ENCODE measurements at regions not wholly inside any gene's neighbourhood (a gene's known extent, or its start where the extent isn't known, plus 50 kb on each side); places are given as distances from the start of the nearest gene placed in this dataset.

DNA sequence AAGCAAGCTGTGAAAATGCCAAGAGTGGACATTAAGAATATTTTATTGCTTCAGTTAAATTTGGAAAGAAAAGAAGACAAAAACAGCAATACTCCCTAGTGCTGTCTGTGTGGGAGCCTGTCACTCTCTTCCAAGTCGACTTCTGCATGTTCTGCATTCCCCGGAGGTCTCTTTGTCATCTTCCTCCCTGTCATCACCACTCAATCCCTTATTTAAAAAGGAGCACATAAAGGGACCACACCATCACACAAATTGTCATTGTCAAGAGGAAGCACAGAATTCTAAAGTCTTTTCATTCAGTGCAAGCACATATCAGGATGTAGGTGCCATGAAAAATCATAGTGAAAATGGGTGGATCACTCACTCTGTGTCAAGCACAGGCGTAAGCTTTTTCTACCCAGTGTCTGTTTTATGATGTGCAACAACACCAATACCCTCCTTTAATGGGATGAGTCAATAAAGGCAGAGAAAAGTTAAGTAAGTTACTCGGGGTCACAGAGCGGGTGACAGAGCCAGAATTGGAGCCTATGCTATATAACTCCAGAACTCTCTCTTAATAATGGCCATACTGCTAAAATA is 222.4 kb upstream of the HNMT start (continued):
- TF ChIP-seq NR2F2 (IDR thresholded peaks at IDR 0.05) (no peak), RAD21 (IDR thresholded peaks at IDR 0.05) (no peak)

DNA sequence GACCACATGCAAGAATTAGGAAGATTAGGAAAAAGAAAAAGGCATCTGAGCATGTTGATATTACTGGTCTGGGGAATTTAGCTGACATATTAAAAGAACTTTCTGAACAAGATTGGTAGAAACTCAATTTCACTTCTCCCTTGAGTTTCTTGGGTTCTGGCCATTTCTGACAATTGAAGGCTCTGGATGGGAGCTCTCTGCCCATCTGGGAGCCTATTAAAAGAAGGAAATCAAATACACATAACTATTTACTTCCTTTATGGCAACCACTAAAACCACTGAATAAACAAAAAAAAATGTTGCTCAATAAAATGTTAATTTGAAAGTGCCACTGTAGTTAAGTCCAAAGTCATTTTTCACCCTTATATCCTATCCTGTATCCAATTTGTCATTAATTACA is 216.8 kb upstream of the HNMT start:
- H3K4me3 ChIP-seq (ENCODE audit: low read depth in 1 of 3, low read length in 3 of 3): no peak overlapping the region
- no peak overlapping the region for H3K9ac ChIP-seq (ENCODE audit: low read depth in 1 of 2, low read length in 2 of 2)
- no peaks in the 10 kb centered on the region for H3K9me3 ChIP-seq (ENCODE audit: control insufficient read depth in 4 of 4, low read length in 3 of 4)
- H3K27me3 ChIP-seq (ENCODE audit: control insufficient read depth in 4 of 4, insufficient read depth in 4 of 4, low read length in 3 of 4): no peaks in the 10 kb centered on the region
- H3K36me3 ChIP-seq (ENCODE audit: control insufficient read depth in 4 of 4, insufficient read depth in 3 of 4, low read depth in 1 of 4, low read length in 3 of 4): no peaks in the 10 kb centered on the region
- H3K4me1 ChIP-seq (ENCODE audit: control insufficient read depth in 4 of 4, insufficient read depth in 4 of 4, low read length in 3 of 4): no peaks in the 10 kb centered on the region
- no peak for DNase-seq (ENCODE audit: low spot score)
- H3K27ac ChIP-seq (ENCODE audit: low read depth in 1 of 2, low read length in 2 of 2): no peak overlapping the region
- TF ChIP-seq, protein P1, sequence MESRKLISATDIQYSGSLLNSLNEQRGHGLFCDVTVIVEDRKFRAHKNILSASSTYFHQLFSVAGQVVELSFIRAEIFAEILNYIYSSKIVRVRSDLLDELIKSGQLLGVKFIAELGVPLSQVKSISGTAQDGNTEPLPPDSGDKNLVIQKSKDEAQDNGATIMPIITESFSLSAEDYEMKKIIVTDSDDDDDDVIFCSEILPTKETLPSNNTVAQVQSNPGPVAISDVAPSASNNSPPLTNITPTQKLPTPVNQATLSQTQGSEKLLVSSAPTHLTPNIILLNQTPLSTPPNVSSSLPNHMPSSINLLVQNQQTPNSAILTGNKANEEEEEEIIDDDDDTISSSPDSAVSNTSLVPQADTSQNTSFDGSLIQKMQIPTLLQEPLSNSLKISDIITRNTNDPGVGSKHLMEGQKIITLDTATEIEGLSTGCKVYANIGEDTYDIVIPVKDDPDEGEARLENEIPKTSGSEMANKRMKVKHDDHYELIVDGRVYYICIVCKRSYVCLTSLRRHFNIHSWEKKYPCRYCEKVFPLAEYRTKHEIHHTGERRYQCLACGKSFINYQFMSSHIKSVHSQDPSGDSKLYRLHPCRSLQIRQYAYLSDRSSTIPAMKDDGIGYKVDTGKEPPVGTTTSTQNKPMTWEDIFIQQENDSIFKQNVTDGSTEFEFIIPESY (IDR thresholded peaks at IDR 0.05): no peak
- TF ChIP-seq RAD21 (IDR thresholded peaks at IDR 0.05): no peak
- no peak for TF ChIP-seq FOXA1 (IDR thresholded peaks at IDR 0.05)
- TF ChIP-seq GABPA (IDR thresholded peaks at IDR 0.05 in 1 of 2, conservative IDR thresholded peaks at IDR 0.05 in 1 of 2): no peak
- TF ChIP-seq YY1 (IDR thresholded peaks at IDR 0.05): no peak
- no peak for TF ChIP-seq NR2F2 (IDR thresholded peaks at IDR 0.05)
- no peak for TF ChIP-seq FOXA2 (IDR thresholded peaks at IDR 0.05)
- TF ChIP-seq, protein P2, sequence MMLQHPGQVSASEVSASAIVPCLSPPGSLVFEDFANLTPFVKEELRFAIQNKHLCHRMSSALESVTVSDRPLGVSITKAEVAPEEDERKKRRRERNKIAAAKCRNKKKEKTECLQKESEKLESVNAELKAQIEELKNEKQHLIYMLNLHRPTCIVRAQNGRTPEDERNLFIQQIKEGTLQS (IDR thresholded peaks at IDR 0.05): no peak
- TF ChIP-seq, protein P3, sequence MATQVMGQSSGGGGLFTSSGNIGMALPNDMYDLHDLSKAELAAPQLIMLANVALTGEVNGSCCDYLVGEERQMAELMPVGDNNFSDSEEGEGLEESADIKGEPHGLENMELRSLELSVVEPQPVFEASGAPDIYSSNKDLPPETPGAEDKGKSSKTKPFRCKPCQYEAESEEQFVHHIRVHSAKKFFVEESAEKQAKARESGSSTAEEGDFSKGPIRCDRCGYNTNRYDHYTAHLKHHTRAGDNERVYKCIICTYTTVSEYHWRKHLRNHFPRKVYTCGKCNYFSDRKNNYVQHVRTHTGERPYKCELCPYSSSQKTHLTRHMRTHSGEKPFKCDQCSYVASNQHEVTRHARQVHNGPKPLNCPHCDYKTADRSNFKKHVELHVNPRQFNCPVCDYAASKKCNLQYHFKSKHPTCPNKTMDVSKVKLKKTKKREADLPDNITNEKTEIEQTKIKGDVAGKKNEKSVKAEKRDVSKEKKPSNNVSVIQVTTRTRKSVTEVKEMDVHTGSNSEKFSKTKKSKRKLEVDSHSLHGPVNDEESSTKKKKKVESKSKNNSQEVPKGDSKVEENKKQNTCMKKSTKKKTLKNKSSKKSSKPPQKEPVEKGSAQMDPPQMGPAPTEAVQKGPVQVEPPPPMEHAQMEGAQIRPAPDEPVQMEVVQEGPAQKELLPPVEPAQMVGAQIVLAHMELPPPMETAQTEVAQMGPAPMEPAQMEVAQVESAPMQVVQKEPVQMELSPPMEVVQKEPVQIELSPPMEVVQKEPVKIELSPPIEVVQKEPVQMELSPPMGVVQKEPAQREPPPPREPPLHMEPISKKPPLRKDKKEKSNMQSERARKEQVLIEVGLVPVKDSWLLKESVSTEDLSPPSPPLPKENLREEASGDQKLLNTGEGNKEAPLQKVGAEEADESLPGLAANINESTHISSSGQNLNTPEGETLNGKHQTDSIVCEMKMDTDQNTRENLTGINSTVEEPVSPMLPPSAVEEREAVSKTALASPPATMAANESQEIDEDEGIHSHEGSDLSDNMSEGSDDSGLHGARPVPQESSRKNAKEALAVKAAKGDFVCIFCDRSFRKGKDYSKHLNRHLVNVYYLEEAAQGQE (IDR thresholded peaks at IDR 0.05): no peak
- TF ChIP-seq HNF4G (IDR thresholded peaks at IDR 0.05): no peak
- TF ChIP-seq, protein P4, sequence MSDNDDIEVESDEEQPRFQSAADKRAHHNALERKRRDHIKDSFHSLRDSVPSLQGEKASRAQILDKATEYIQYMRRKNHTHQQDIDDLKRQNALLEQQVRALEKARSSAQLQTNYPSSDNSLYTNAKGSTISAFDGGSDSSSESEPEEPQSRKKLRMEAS (IDR thresholded peaks at IDR 0.05): no peak
- no peak for TF ChIP-seq HNF4A (conservative IDR thresholded peaks at IDR 0.05)
- no peak for TF ChIP-seq JUND (IDR thresholded peaks at IDR 0.05)

DNA sequence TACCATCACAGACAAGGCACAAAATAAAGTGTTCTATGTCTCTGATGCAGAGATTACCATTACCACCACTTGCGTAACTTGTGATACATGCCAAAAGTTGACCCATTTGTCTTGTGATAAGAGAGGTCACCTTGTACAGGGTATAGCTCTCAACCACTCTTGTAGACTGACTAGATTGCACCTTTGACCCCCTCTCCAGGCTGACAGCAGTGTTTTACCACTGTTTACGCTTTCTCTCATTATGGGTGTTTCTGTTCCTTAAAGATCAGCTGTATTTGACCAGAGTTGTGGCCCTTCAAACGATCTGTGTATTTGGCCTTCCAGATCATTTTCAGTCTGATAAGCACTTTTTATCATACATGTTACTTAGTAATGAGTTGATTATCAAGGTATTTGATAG is 215.7 kb upstream of the HNMT start:
- H3K4me3 ChIP-seq (ENCODE audit: low read depth in 1 of 3, low read length in 3 of 3): no peak overlapping the region
- no peak for DNase-seq (ENCODE audit: low spot score)
- H3K36me3 ChIP-seq (ENCODE audit: control insufficient read depth in 4 of 4, insufficient read depth in 3 of 4, low read depth in 1 of 4, low read length in 3 of 4): no peaks in the 10 kb centered on the region
- no peaks in the 10 kb centered on the region for H3K4me1 ChIP-seq (ENCODE audit: control insufficient read depth in 4 of 4, insufficient read depth in 4 of 4, low read length in 3 of 4)
- no peaks in the 10 kb centered on the region for H3K27me3 ChIP-seq (ENCODE audit: control insufficient read depth in 4 of 4, insufficient read depth in 4 of 4, low read length in 3 of 4)
- no peak overlapping the region for H3K9ac ChIP-seq (ENCODE audit: low read depth in 1 of 2, low read length in 2 of 2)
- no peak overlapping the region for H3K27ac ChIP-seq (ENCODE audit: low read depth in 1 of 2, low read length in 2 of 2)
- H3K9me3 ChIP-seq (ENCODE audit: control insufficient read depth in 4 of 4, low read length in 3 of 4): no peaks in the 10 kb centered on the region
- WGBS: 50% methylated on average over 3 of the region's 3 CpGs
- TF ChIP-seq HNF4G (IDR thresholded peaks at IDR 0.05) (no peak), FOXA2 (IDR thresholded peaks at IDR 0.05) (no peak), FOXA1 (IDR thresholded peaks at IDR 0.05) (no peak), JUND (IDR thresholded peaks at IDR 0.05) (no peak), NR2F2 (IDR thresholded peaks at IDR 0.05) (no peak), RAD21 (IDR thresholded peaks at IDR 0.05) (no peak), GABPA (IDR thresholded peaks at IDR 0.05 in 1 of 2, conservative IDR thresholded peaks at IDR 0.05 in 1 of 2) (no peak), YY1 (IDR thresholded peaks at IDR 0.05) (no peak)
- TF ChIP-seq, protein P2 (IDR thresholded peaks at IDR 0.05): no peak
- TF ChIP-seq, protein P3 (IDR thresholded peaks at IDR 0.05): no peak
- TF ChIP-seq, protein P1 (IDR thresholded peaks at IDR 0.05): no peak
- TF ChIP-seq, protein P4 (IDR thresholded peaks at IDR 0.05): no peak
